ENCODE measurements at regions not wholly inside any gene's neighbourhood (a gene's known extent, or its start where the extent isn't known, plus 50 kb on each side); places are given as distances from the start of the nearest gene placed in this dataset.

- H3K4me1 Mint-ChIP-seq, result no peaks in the 10 kb centered on the region
- Histone ChIP-seq H3K79me2 (ENCODE audit: low read depth) (no peaks in the 10 kb centered on the region), H4K20me1 (ENCODE audit: low read depth) (no peaks in the 10 kb centered on the region), H3K4me2 (no peak overlapping the region), H3K9ac (no peak overlapping the region), H3K36me3 (no peaks in the 10 kb centered on the region), H3K27me3 (no peaks in the 10 kb centered on the region), H3K27ac (no peak overlapping the region), H3K4me1 (peaks cover 5% of the 10 kb centered on the region), H3K4me3 (no peak overlapping the region), H3F3A (ENCODE audit: low read depth) (no peaks in the 10 kb centered on the region), H2AFZ (replicated peaks) (no peak overlapping the region), H3K9me3 (ENCODE audit: low read depth) (no peaks in the 10 kb centered on the region)
- peaks cover 2% of the 10 kb centered on the region for H3K27me3 Mint-ChIP-seq (ENCODE audit: insufficient read depth, low read depth)
- DNase-seq (ENCODE audit: low spot score), result no peak
- no peak overlapping the region for H3K27ac Mint-ChIP-seq
- H3K4me3 Mint-ChIP-seq, result no peak overlapping the region
- H3K9me3 Mint-ChIP-seq, result peaks cover 9% of the 10 kb centered on the region
- TF ChIP-seq EZH2phosphoT487 (IDR thresholded peaks at IDR 0.05) (no peak), EZH2 (IDR thresholded peaks at IDR 0.05) (no peak), CTCF (IDR thresholded peaks at IDR 0.05) (no peak)
- no peaks in the 10 kb centered on the region for H3K36me3 Mint-ChIP-seq
These were observed 155.4 kb upstream of the PLAAT1 start for GRCh38 chr3:193085655-193086054.

DNA sequence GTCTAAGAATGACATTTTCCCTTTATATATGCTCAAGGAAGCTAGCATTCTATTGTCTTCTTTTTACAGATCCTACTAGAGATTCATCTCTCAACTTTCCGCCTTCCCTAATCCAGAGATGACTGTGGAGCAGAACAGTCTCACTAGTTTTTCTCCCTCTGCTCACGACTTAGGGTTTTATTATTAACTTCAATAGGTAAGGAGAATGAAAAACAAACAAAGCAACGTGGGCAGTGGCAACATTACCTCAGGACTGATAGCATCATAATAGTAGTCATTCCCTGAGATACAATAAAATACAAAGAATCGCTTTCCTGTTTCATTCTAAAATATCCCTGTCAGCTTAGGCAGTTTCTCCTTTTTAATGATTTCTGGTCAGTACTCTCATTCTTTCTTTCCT is 154.3 kb upstream of the PLAAT1 start:
- Histone ChIP-seq H3K36me3 (no peaks in the 10 kb centered on the region), H3K4me3 (no peak overlapping the region), H3K79me2 (ENCODE audit: low read depth) (no peaks in the 10 kb centered on the region), H3K27ac (no peak overlapping the region), H3K27me3 (no peaks in the 10 kb centered on the region), H3K4me2 (no peak overlapping the region), H2AFZ (replicated peaks) (no peak overlapping the region), H3K9ac (no peak overlapping the region), H4K20me1 (ENCODE audit: low read depth) (no peaks in the 10 kb centered on the region), H3K4me1 (peaks cover 5% of the 10 kb centered on the region), H3F3A (ENCODE audit: low read depth) (no peaks in the 10 kb centered on the region), H3K9me3 (ENCODE audit: low read depth) (no peaks in the 10 kb centered on the region)
- H3K36me3 Mint-ChIP-seq, result no peaks in the 10 kb centered on the region
- TF ChIP-seq EZH2 (IDR thresholded peaks at IDR 0.05) (no peak), EZH2phosphoT487 (IDR thresholded peaks at IDR 0.05) (no peak), CTCF (IDR thresholded peaks at IDR 0.05) (no peak)
- H3K4me1 Mint-ChIP-seq, result no peaks in the 10 kb centered on the region
- peaks cover 9% of the 10 kb centered on the region for H3K9me3 Mint-ChIP-seq
- DNase-seq (ENCODE audit: low spot score), result no peak
- no peak overlapping the region for H3K27ac Mint-ChIP-seq
- no peak overlapping the region for H3K4me3 Mint-ChIP-seq
- H3K27me3 Mint-ChIP-seq (ENCODE audit: insufficient read depth, low read depth), result no peaks in the 10 kb centered on the region

- no peak overlapping the region for H3K4me2 ChIP-seq
- H3K9me3 ChIP-seq (ENCODE audit: low read depth), result no peaks in the 10 kb centered on the region
- no peaks in the 10 kb centered on the region for H3K27me3 ChIP-seq
- H3K36me3 Mint-ChIP-seq, result no peaks in the 10 kb centered on the region
- H2AFZ ChIP-seq (replicated peaks), result no peak overlapping the region
- no peak overlapping the region for H3K27ac Mint-ChIP-seq
- H3K9ac ChIP-seq, result no peak overlapping the region
- no peaks in the 10 kb centered on the region for H3K36me3 ChIP-seq
- TF ChIP-seq EZH2 (IDR thresholded peaks at IDR 0.05) (no peak), CTCF (IDR thresholded peaks at IDR 0.05) (no peak), EZH2phosphoT487 (IDR thresholded peaks at IDR 0.05) (no peak)
- H4K20me1 ChIP-seq (ENCODE audit: low read depth), result no peaks in the 10 kb centered on the region
- no peaks in the 10 kb centered on the region for H3K4me1 Mint-ChIP-seq
- no peak overlapping the region for H3K27ac ChIP-seq
- H3K4me3 Mint-ChIP-seq, result no peak overlapping the region
- H3F3A ChIP-seq (ENCODE audit: low read depth), result no peaks in the 10 kb centered on the region
- H3K79me2 ChIP-seq (ENCODE audit: low read depth), result no peaks in the 10 kb centered on the region
- DNase-seq (ENCODE audit: low spot score), result no peak
- peaks cover 5% of the 10 kb centered on the region for H3K4me1 ChIP-seq
- no peak overlapping the region for H3K4me3 ChIP-seq
- peaks cover 9% of the 10 kb centered on the region for H3K9me3 Mint-ChIP-seq
- H3K27me3 Mint-ChIP-seq (ENCODE audit: insufficient read depth, low read depth), result no peaks in the 10 kb centered on the region
These were observed 153.7 kb upstream of the PLAAT1 start for GRCh38 chr3:193087336-193087735.

GRCh38 chr3:193095366-193095765 is 145.7 kb upstream of the PLAAT1 start:
- no peak for DNase-seq (ENCODE audit: low spot score)

More at GRCh38 chr3:193095366-193095765, 145.7 kb upstream of the PLAAT1 start:
- peaks cover 1% of the 10 kb centered on the region for H3K9me3 Mint-ChIP-seq
- H3K79me2 ChIP-seq (ENCODE audit: low read depth), result no peaks in the 10 kb centered on the region
- no peak for TF ChIP-seq CTCF (IDR thresholded peaks at IDR 0.05)
- TF ChIP-seq EZH2phosphoT487 (IDR thresholded peaks at IDR 0.05), result no peak
- no peak for TF ChIP-seq EZH2 (IDR thresholded peaks at IDR 0.05)
- H3K4me1 ChIP-seq, result no peaks in the 10 kb centered on the region
- H3K9me3 ChIP-seq (ENCODE audit: low read depth), result no peaks in the 10 kb centered on the region
- no peaks in the 10 kb centered on the region for H3K27me3 ChIP-seq
- no peaks in the 10 kb centered on the region for H3K27me3 Mint-ChIP-seq (ENCODE audit: insufficient read depth, low read depth)
- peak overlapping the region; percentile 77 for H2AFZ ChIP-seq (replicated peaks)
- no peak overlapping the region for H3K9ac ChIP-seq
- no peaks in the 10 kb centered on the region for H3K36me3 ChIP-seq
- no peaks in the 10 kb centered on the region for H4K20me1 ChIP-seq (ENCODE audit: low read depth)
- H3K27ac Mint-ChIP-seq, result no peak overlapping the region
- H3F3A ChIP-seq (ENCODE audit: low read depth), result no peaks in the 10 kb centered on the region
- no peaks in the 10 kb centered on the region for H3K4me1 Mint-ChIP-seq
- no peak overlapping the region for H3K4me3 Mint-ChIP-seq
- no peaks in the 10 kb centered on the region for H3K36me3 Mint-ChIP-seq
- H3K27ac ChIP-seq, result no peak overlapping the region
- H3K4me2 ChIP-seq, result no peak overlapping the region
- H3K4me3 ChIP-seq, result no peak overlapping the region

All from neural progenitor cell (in vitro differentiated cells).